ENCODE measurements at regions not wholly inside any gene's neighbourhood (a gene's known extent, or its start where the extent isn't known, plus 50 kb on each side); places are given as distances from the start of the nearest gene placed in this dataset.

DNA sequence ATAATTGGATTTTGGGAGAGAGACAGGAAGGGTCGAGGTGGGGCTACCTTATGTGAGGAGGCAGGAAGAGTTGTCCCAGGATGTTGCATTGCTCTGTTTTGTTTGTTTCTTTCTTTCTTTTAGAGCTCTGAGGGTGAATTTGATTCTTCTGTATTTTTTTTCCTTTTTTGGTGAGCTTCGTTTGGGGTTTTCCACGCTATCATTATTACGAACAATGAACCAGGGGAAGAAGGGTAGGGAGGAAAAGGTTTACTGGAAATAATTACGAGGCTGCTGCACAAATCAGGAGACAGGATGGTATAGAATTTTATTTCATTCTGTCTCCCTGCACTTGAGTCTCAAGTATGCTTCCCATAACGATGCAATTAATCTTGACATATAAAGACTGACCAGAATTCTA lies 51.4 kb upstream of the ZNF516 start:
- ATAC-seq: no peak
- no peak overlapping the region for H3K4me3 Mint-ChIP-seq
- H3K4me1 Mint-ChIP-seq: peaks cover 0 to 4% (median 0%) of the 10 kb centered on the region in 4 donors
- H3K36me3 Mint-ChIP-seq: peaks cover 0 to 4% (median 0%) of the 10 kb centered on the region in 3 donors
- DNase-seq: no peak
- POLR2A ChIA-PET: no interaction called here
- H3K27ac Mint-ChIP-seq: no peak overlapping the region
- no peaks in the 10 kb centered on the region for H3K9me3 Mint-ChIP-seq
- peaks cover 4 to 11% (median 7%) of the 10 kb centered on the region in 5 donors for H3K27me3 Mint-ChIP-seq

DNA sequence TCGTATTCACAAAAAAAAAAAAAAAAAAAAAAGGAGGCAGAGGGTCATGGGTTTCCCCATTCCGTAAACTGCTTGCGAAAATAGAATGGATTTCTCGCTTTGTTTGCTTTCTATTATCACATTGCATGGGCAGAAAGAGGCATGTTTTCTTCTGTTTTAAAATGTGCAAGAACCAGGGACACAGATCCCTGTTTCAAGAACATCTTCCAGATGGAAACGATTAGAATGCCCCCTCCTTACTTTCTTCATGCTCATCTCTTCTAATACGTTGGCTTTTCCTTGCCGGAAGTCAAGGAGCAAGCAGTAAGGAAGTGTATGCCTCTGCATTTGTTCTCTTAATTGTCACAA lies 51.0 kb upstream of the ZNF516 start:
- Mint-ChIP-seq H3K4me3 (no peak overlapping the region), H3K27ac (no peak overlapping the region), H3K27me3 (peaks cover 4 to 14% (median 7%) of the 10 kb centered on the region in 5 donors), H3K4me1 (peaks cover 0 to 4% (median 0%) of the 10 kb centered on the region in 4 donors), H3K36me3 (peaks cover 0 to 4% (median 0%) of the 10 kb centered on the region in 3 donors), H3K9me3 (no peaks in the 10 kb centered on the region)
- no peak for ATAC-seq
- no peak for DNase-seq
- POLR2A ChIA-PET: no interaction called here

DNA sequence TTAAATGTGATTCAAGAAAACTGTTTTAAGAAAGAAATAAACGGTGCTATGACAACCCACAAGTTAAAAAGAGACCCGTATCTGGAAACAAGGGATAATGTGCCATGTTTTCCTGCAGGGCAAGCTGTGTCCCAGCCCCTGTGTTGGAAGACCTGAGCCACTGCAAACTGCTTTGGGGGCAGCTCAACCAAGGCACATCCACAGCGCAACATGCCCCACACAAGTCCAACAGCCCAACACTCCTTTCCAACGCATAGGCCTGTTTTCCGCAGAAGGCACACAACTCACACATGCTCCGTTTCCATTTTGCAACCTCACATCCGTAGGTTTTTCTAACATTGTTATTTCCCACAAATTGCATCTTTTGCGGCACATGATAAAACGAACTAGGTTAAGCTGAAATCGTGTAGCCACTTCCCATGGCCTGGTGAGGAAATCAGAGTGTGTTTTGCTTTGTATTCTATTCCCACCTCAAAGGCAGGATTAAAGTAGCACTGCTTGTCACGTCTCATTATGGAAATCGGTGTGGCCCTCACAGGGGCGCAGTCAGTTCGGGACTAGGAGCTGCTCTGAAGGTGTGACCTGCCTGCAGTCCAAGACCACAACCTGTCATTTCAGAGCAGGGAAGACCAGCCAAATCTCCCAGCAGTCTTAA lies 50.5 kb upstream of the ZNF516 start:
- DNase-seq (no peak), ATAC-seq (no peak)
- no peaks in the 10 kb centered on the region for H3K9me3 Mint-ChIP-seq
- peaks cover 0 to 4% (median 0%) of the 10 kb centered on the region in 3 donors for H3K36me3 Mint-ChIP-seq
- no peak overlapping the region for H3K4me3 Mint-ChIP-seq
- H3K27ac Mint-ChIP-seq: no peak overlapping the region
- POLR2A ChIA-PET: no interaction called here
- peaks cover 0 to 4% (median 0%) of the 10 kb centered on the region in 4 donors for H3K4me1 Mint-ChIP-seq
- H3K27me3 Mint-ChIP-seq: peaks cover 5 to 14% (median 7%) of the 10 kb centered on the region in 5 donors

DNA sequence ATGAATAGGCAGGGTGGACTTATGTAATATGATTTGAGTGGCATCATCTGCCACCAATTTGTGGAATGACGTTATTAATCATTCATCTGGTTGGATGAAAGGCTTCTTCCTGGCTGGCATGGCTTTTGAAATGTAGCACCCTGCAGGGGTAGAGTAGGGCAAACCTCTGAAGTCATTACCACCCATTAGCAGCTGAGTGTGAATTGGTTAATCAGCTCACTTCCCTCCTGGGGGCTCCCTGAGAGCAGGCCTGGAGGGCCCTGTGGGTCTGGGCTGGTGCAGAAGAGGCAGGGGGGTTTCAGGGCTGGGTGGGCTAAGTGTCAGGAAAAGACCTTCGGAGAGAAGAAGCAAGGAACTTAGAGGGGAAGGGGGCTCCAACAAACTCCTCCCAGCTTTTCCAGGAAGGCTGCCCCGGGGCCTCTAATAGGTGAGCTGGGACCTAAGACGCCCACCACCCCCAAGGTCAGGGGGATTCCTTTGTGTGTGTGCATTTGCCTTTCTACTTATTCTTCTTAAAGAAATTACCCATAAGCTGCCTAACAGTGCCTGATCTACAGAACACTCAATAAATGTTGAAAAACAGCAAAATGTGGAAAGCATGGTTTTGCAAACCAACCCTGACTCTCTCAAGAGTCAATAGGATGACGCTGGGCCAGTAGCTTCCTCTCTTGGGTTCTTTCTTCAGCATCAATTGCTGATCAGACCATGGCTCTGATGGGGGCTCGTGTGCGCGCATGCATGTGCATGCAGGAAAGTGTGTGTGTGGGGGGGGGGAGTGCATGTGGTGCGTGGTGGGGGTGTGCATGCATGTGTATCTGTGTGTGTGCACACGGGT lies 49.7 kb upstream of the ZNF516 start:
- Mint-ChIP-seq H3K36me3 (peaks cover 0 to 3% (median 0%) of the 10 kb centered on the region in 3 donors), H3K27ac (no peak overlapping the region), H3K9me3 (no peaks in the 10 kb centered on the region), H3K27me3 (peaks cover 6 to 12% (median 8%) of the 10 kb centered on the region in 5 donors), H3K4me1 (peaks cover 0 to 4% (median 0%) of the 10 kb centered on the region in 4 donors), H3K4me3 (no peak overlapping the region)
- POLR2A ChIA-PET: no interaction called here
- ATAC-seq (no peak), DNase-seq (no peak)
